Adrenal gland (tissue), 9 donors: ENCODE measurements at regions not wholly inside any gene's neighbourhood (a gene's known extent, or its start where the extent isn't known, plus 50 kb on each side); places are given as distances from the start of the nearest gene placed in this dataset.
A peak's percentile ranks its signal among the peaks of the same experiment; 100 is the strongest.

Experiments used
- DNase-seq, 7 donors: peaks; one replicate each; pipeline ENCODE4 v3.0.0-alpha.2; 2019 to 2020
- H3K27ac ChIP-seq, 5 donors: fragments of 200-600 bp; sonication (generic) in 4 of 5; 1 replicate in 3 of 5; 2 replicates in 2 of 5; pipeline versions ENCODE4 v1.5.1 to v1.8.0; 2016 to 2020; ENCODE audit warnings: mild to moderate bottlenecking in 1 of 5
- H3K27me3 ChIP-seq: fragments of 200-600 bp; 2 replicates; pipeline ENCODE4 v1.8.0; 2021
- H3K36me3 ChIP-seq, 2 donors: fragments of 200-600 bp; replicated peaks in 1 of 2; 1 replicate in 1 of 2; 2 replicates in 1 of 2; pipeline versions ENCODE4 v1.5.1 to v1.8.0; 2018 to 2022
- H3K4me1 ChIP-seq, 2 donors: fragments of 200-600 bp; replicated peaks in 1 of 2; 1 replicate in 1 of 2; 2 replicates in 1 of 2; pipeline versions ENCODE4 v1.5.1 to v1.8.0; 2018 to 2021
- H3K4me3 ChIP-seq, 4 donors: fragments of 200-600 bp; sonication (generic) in 3 of 4; one replicate each; pipeline ENCODE4 v1.5.1; 2016 to 2018
- H3K9me3 ChIP-seq, 3 donors: fragments of 200-600 bp; sonication (generic) in 1 of 3; replicated peaks in 1 of 3; 1 replicate in 2 of 3; 2 replicates in 1 of 3; pipeline versions ENCODE4 v1.5.1 to v1.8.0; 2016 to 2021
- POLR2A ChIP-seq, 2 donors: fragments of 450-650 bp; IDR thresholded peaks; one replicate each; pipeline ENCODE4 v1.6.1; 2017; ENCODE audit warnings: antibody characterized with exemption in 2 of 2, mild to moderate bottlenecking in 2 of 2, moderate library complexity in 1 of 2
- WGBS, 4 donors: extraction: QIAGEN DNeasy Blood & Tissue Kit in 2 of 4; methylation state at CpG; one replicate each; pipeline versions ENCODE4 v1.1.5 to v1.1.7; 2013 to 2017; 5-methylcytosine and 5-hydroxymethylcytosine counted together
- intact Hi-C, 2 donors: fragments of 100-400 bp; cut with DNase I; formaldehyde crosslinking; loops; one replicate each; pipeline versions ENCODE4 v1.14.1 to v1.15.0; 2022 to 2023
- TF ChIP-seq, protein P1 (sequence below), 6 experiments: fragments of 450-650 bp in 4 of 6; fragments of 200-600 bp in 2 of 6; sonication (generic) in 1 of 6; IDR thresholded peaks; 1 replicate in 5 of 6; 2 replicates in 1 of 6; pipeline versions ENCODE4 v1.5.1 to v1.8.0; 2016 to 2021; ENCODE audit warnings: antibody characterized with exemption in 6 of 6, mild to moderate bottlenecking in 2 of 6, moderate library complexity in 1 of 6
- donor health status: healthy with polysubstance abuse.
- donor health status: Bipolar disorder and iron deficiency.
- donor health status: DM: yes; HTN: yes; CAD: no.
- donor health status: DM: no; HTN: no; CAD: no.
- donor health status: DM: no; HTN: no; CAD: no.

DNA sequence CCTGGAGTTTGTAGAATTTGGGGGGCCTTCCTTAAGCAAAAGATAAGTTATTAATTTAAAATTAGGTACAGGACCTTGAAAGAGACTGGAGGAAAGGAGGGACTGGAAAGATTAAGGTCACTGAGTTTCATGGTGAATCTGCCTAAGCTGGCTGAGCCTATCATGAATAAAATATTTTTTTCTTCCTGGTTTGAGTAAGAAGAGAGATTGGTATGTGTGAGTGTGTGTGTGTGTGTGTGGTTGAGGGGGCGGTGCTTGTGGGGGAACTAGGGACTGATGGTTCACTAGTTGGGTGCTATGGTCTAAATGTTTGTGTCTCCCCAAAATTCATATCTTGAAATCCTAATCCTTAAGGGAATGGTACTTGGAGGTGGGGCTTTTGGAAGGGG is 142.5 kb upstream of the PRKCQ start:
- no peaks in the 10 kb centered on the region for H3K4me1 ChIP-seq
- no peak overlapping the region for H3K4me3 ChIP-seq
- no peaks in the 10 kb centered on the region for H3K9me3 ChIP-seq
- H3K27me3 ChIP-seq: no peaks in the 10 kb centered on the region
- DNase-seq: no peak
- intact Hi-C loops: no loop called here
- WGBS, 4 donors: 65 to 94% (median 80%) methylated on average over 1 of the region's 1 CpG
- peak overlapping the region in 1 of 5 donors; percentile 14 for H3K27ac ChIP-seq
- H3K36me3 ChIP-seq: no peaks in the 10 kb centered on the region
- no peak for TF ChIP-seq POLR2A (IDR thresholded peaks at IDR 0.05)
- TF ChIP-seq, protein P1, sequence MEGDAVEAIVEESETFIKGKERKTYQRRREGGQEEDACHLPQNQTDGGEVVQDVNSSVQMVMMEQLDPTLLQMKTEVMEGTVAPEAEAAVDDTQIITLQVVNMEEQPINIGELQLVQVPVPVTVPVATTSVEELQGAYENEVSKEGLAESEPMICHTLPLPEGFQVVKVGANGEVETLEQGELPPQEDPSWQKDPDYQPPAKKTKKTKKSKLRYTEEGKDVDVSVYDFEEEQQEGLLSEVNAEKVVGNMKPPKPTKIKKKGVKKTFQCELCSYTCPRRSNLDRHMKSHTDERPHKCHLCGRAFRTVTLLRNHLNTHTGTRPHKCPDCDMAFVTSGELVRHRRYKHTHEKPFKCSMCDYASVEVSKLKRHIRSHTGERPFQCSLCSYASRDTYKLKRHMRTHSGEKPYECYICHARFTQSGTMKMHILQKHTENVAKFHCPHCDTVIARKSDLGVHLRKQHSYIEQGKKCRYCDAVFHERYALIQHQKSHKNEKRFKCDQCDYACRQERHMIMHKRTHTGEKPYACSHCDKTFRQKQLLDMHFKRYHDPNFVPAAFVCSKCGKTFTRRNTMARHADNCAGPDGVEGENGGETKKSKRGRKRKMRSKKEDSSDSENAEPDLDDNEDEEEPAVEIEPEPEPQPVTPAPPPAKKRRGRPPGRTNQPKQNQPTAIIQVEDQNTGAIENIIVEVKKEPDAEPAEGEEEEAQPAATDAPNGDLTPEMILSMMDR (IDR thresholded peaks at IDR 0.05): no peak

- no peak for TF ChIP-seq POLR2A (IDR thresholded peaks at IDR 0.05)
- TF ChIP-seq, protein P1 (IDR thresholded peaks at IDR 0.05): no peak
- peak overlapping the region in 1 of 5 donors; percentile 14 for H3K27ac ChIP-seq
- no peak for DNase-seq
- H3K36me3 ChIP-seq: no peaks in the 10 kb centered on the region
- H3K4me1 ChIP-seq: no peaks in the 10 kb centered on the region
- no peaks in the 10 kb centered on the region for H3K27me3 ChIP-seq
- no peaks in the 10 kb centered on the region for H3K9me3 ChIP-seq
- intact Hi-C loops: no loop called here
- H3K4me3 ChIP-seq: no peak overlapping the region
- WGBS, 4 donors: 53 to 58% (median 56%) methylated on average over 11 of the region's 11 CpGs
Observed at GRCh38 chr10:6721964-6722615, 142.0 kb upstream of the PRKCQ start.

DNA sequence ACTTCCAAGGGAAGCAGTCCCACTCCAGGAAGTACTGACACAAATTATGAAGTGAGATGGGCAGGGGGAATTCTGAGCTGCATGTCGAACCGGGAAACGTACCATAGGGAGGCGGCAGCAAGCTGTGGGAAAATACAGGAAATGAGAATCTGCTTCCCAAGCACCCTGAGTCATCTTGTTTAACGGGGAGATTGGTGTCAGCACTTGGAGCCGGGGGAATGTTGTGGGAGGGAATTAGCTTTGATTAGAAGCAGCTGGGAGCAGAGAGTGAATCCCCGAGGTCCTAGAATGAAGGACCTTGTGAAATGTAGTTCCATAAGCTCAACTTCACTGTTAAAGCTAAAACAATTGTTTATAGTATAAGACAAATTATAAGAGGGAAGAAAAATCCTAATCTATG is 141.4 kb upstream of the PRKCQ start:
- H3K27ac ChIP-seq: peak overlapping the region in 1 of 5 donors; percentile 14
- WGBS, 4 donors: 49 to 60% (median 58%) methylated on average over 7 of the region's 7 CpGs
- DNase-seq: peak in 5 of 7 donors; percentile 16 to 55 (median 23)
- no peaks in the 10 kb centered on the region for H3K27me3 ChIP-seq
- H3K4me3 ChIP-seq: no peak overlapping the region
- H3K36me3 ChIP-seq: no peaks in the 10 kb centered on the region
- intact Hi-C loops: no loop called here
- TF ChIP-seq POLR2A (IDR thresholded peaks at IDR 0.05): no peak
- TF ChIP-seq, protein P1 (IDR thresholded peaks at IDR 0.05): no peak
- H3K9me3 ChIP-seq: no peaks in the 10 kb centered on the region
- no peaks in the 10 kb centered on the region for H3K4me1 ChIP-seq

- no peaks in the 10 kb centered on the region for H3K27me3 ChIP-seq
- WGBS, 4 donors: 78 to 92% (median 86%) methylated on average over 2 of the region's 2 CpGs
- DNase-seq: no peak
- no peak overlapping the region for H3K27ac ChIP-seq
- H3K9me3 ChIP-seq: no peaks in the 10 kb centered on the region
- TF ChIP-seq, protein P1 (IDR thresholded peaks at IDR 0.05): no peak
- TF ChIP-seq POLR2A (IDR thresholded peaks at IDR 0.05): no peak
- no peaks in the 10 kb centered on the region for H3K4me1 ChIP-seq
- no peaks in the 10 kb centered on the region for H3K36me3 ChIP-seq
- H3K4me3 ChIP-seq: no peak overlapping the region
- intact Hi-C loops: no loop called here
Observed at GRCh38 chr10:6719561-6719960, 139.5 kb upstream of the PRKCQ start.
